Vagina (tissue), 2 donors: ENCODE measurements at regions not wholly inside any gene's neighbourhood (a gene's known extent, or its start where the extent isn't known, plus 50 kb on each side); places are given as distances from the start of the nearest gene placed in this dataset.

Experiments used
- DNase-seq, 2 donors: peaks; one replicate each; pipeline ENCODE4 v3.0.0-alpha.2; 2017; ENCODE audit errors: extremely low spot score in 2 of 2
- H3K27ac ChIP-seq: fragments of 200-600 bp; sonication (generic); one replicate; pipeline ENCODE4 v1.5.1; 2019
- H3K27me3 ChIP-seq: fragments of 200-600 bp; sonication (generic); one replicate; pipeline ENCODE4 v1.5.1; 2019
- H3K36me3 ChIP-seq, 2 donors: fragments of 200-600 bp; sonication (generic); one replicate each; pipeline ENCODE4 v1.5.1; 2017 to 2019
- H3K4me1 ChIP-seq: fragments of 200-600 bp; sonication (generic); one replicate; pipeline ENCODE4 v1.5.1; 2019
- H3K4me3 ChIP-seq, 2 donors: fragments of 200-600 bp; sonication (generic); 1 replicate in 1 of 2; 2 replicates in 1 of 2; pipeline ENCODE4 v1.5.1; 2016 to 2019
- H3K9me3 ChIP-seq: fragments of 200-600 bp; sonication (generic); one replicate; pipeline ENCODE4 v1.5.1; 2019
- CTCF ChIP-seq, 3 experiments: fragments of 450-650 bp in 2 of 3; fragments of 200-600 bp in 1 of 3; sonication (generic) in 1 of 3; IDR thresholded peaks; one replicate each; pipeline ENCODE4 v1.5.1; 2017 to 2019; ENCODE audit warnings: antibody characterized with exemption in 3 of 3, mild to moderate bottlenecking in 2 of 3, moderate library complexity in 2 of 3
- POLR2A ChIP-seq, 2 donors: fragments of 450-650 bp; IDR thresholded peaks; one replicate each; pipeline ENCODE4 v1.6.1; 2017; ENCODE audit warnings: antibody characterized with exemption in 2 of 2, mild to moderate bottlenecking in 2 of 2, moderate library complexity in 2 of 2
- POLR2AphosphoS5 ChIP-seq, 2 donors: sonication (generic); formaldehyde crosslinking; IDR thresholded peaks; one replicate each; pipeline ENCODE4 v1.9.0; 2017; ENCODE audit warnings: antibody characterized with exemption in 2 of 2, mild to moderate bottlenecking in 2 of 2, low read depth in 1 of 2; ENCODE audit not compliant: insufficient read depth in 1 of 2
- intact Hi-C: fragments of 100-400 bp; cut with DNase I; formaldehyde crosslinking; loops from one replicate; pipeline ENCODE4 v1.15.1; 2023

- DNase-seq, result no peak
- Histone ChIP-seq H3K4me1 (no peaks in the 10 kb centered on the region), H3K4me3 (no peak overlapping the region), H3K36me3 (no peaks in the 10 kb centered on the region), H3K27ac (no peak overlapping the region), H3K27me3 (no peaks in the 10 kb centered on the region), H3K9me3 (no peaks in the 10 kb centered on the region)
- intact Hi-C loops, result no loop called here
- no peak for TF ChIP-seq POLR2A (IDR thresholded peaks at IDR 0.05)
- TF ChIP-seq POLR2AphosphoS5 (IDR thresholded peaks at IDR 0.05; ENCODE audit: insufficient read depth in 1 of 2, low read depth in 1 of 2), result no peak
- TF ChIP-seq CTCF (IDR thresholded peaks at IDR 0.05), result no peak
These were observed 138.4 kb upstream of the TOP1 start for GRCh38 chr20:40890181-40890580.

GRCh38 chr20:40890635-40891034, 138.0 kb upstream of the TOP1 start:
- no peak for DNase-seq
- no peaks in the 10 kb centered on the region for H3K9me3 ChIP-seq
- no peak overlapping the region for H3K4me3 ChIP-seq
- H3K27me3 ChIP-seq, result no peaks in the 10 kb centered on the region
- no peaks in the 10 kb centered on the region for H3K36me3 ChIP-seq
- no peak overlapping the region for H3K27ac ChIP-seq
- intact Hi-C loops, result no loop called here
- TF ChIP-seq POLR2A (IDR thresholded peaks at IDR 0.05) (no peak), CTCF (IDR thresholded peaks at IDR 0.05) (no peak), POLR2AphosphoS5 (IDR thresholded peaks at IDR 0.05; ENCODE audit: insufficient read depth in 1 of 2, low read depth in 1 of 2) (no peak)
- no peaks in the 10 kb centered on the region for H3K4me1 ChIP-seq

DNA sequence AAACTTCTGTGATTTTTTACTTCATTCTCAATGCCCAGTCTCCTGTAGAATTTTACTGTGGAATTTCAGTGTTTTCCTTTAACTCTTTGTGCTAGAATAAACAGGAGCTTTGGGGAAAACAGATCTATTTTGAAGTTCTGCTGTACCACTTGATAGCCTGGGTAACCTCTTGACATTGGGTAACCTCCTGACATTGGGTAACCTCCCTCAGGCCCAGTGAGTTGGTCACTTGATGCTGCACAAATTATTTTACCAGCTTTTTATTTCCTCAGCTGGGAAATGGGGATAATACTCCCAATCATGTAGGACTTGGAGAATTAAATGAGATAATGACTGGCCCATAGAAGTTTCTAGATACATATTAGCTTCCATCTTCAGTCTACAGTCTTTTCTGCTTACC, 137.3 kb upstream of the TOP1 start:
- no peak for DNase-seq
- intact Hi-C loops, result no loop called here
- TF ChIP-seq POLR2A (IDR thresholded peaks at IDR 0.05) (no peak), CTCF (IDR thresholded peaks at IDR 0.05) (no peak), POLR2AphosphoS5 (IDR thresholded peaks at IDR 0.05; ENCODE audit: insufficient read depth in 1 of 2, low read depth in 1 of 2) (no peak)
- Histone ChIP-seq H3K36me3 (no peaks in the 10 kb centered on the region), H3K9me3 (no peaks in the 10 kb centered on the region), H3K4me1 (no peaks in the 10 kb centered on the region), H3K4me3 (no peak overlapping the region), H3K27me3 (no peaks in the 10 kb centered on the region), H3K27ac (no peak overlapping the region)

DNA sequence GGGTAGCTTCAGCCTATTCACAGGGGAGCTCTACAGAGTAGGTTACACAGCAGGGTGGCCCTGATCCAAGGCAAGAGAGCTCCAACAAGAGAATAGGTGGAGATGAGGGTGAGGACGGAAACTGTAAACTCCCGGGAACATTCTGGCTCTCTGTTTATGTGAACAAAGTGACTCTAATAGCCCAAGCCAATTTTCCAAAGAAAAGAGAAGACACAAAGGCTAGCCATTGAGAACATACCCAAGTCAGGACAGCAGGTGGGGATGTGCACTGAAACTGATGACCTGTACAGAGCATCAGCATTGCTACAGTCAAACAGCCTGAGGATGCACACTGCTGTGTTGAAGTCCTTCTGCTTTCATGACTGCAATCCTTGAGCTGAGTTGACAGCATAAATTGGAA, 136.0 kb upstream of the TOP1 start:
- H3K4me1 ChIP-seq, result peaks cover 6% of the 10 kb centered on the region
- H3K36me3 ChIP-seq, result no peaks in the 10 kb centered on the region
- no peaks in the 10 kb centered on the region for H3K27me3 ChIP-seq
- intact Hi-C loops, result no loop called here
- no peak overlapping the region for H3K27ac ChIP-seq
- TF ChIP-seq POLR2A (IDR thresholded peaks at IDR 0.05), result no peak
- no peak for TF ChIP-seq POLR2AphosphoS5 (IDR thresholded peaks at IDR 0.05; ENCODE audit: insufficient read depth in 1 of 2, low read depth in 1 of 2)
- no peak for TF ChIP-seq CTCF (IDR thresholded peaks at IDR 0.05)
- H3K9me3 ChIP-seq, result no peaks in the 10 kb centered on the region
- no peak for DNase-seq
- no peak overlapping the region for H3K4me3 ChIP-seq

GRCh38 chr20:40893610-40894236, 134.9 kb upstream of the TOP1 start:
- Histone ChIP-seq H3K4me3 (no peak overlapping the region), H3K36me3 (no peaks in the 10 kb centered on the region), H3K27me3 (no peaks in the 10 kb centered on the region), H3K9me3 (no peaks in the 10 kb centered on the region), H3K27ac (no peak overlapping the region), H3K4me1 (peaks cover 6% of the 10 kb centered on the region)
- no peak for DNase-seq
- intact Hi-C loops, result no loop called here
- TF ChIP-seq POLR2A (IDR thresholded peaks at IDR 0.05) (no peak), CTCF (IDR thresholded peaks at IDR 0.05) (no peak), POLR2AphosphoS5 (IDR thresholded peaks at IDR 0.05; ENCODE audit: insufficient read depth in 1 of 2, low read depth in 1 of 2) (no peak)
